SK-N-SH (cell line): ENCODE measurements at regions not wholly inside any gene's neighbourhood (a gene's known extent, or its start where the extent isn't known, plus 50 kb on each side); places are given as distances from the start of the nearest gene placed in this dataset.

Experiments
- CTCF ChIA-PET: fragments of 300-600, 350-600 bp; formaldehyde crosslinking; extraction: SDS; loops from one replicate; lab custom pipeline; 2021; lab: Yijun Ruan, JAX
- POLR2A ChIA-PET: fragments of 350-600 bp; sonication (Branson Sonifier 250); formaldehyde crosslinking; extraction: SDS; loops from one replicate; lab custom pipeline; 2020; ENCODE audit warnings: antibody characterized with exemption, inconsistent platforms; lab: Yijun Ruan, JAX
- DNase-seq: peaks from one replicate; pipeline ENCODE4 v3.0.0; 2012
- H2AFZ ChIP-seq: fragments of 200-600 bp; sonication (generic); 2 replicates; pipeline ENCODE4 v1.8.1; 2016; ENCODE audit warnings: antibody characterized with exemption, mild to moderate bottlenecking, low read depth
- H3F3A ChIP-seq: fragments of 200-600 bp; sonication (generic); replicated peaks from 2 replicates; pipeline ENCODE3; 2016; ENCODE audit warnings: antibody characterized with exemption, mild to moderate bottlenecking; ENCODE audit not compliant: insufficient read depth
- H3K27ac ChIP-seq, 2 experiments: fragments of 200-500 bp in 1 of 2; fragments of 200-600 bp in 1 of 2; sonication (Bioruptor generic) in 1 of 2; sonication (generic), shearing (Covaris generic) in 1 of 2; 2 replicates each; pipeline versions ENCODE4 v1.5.1 to v1.6.1; 2014 to 2016; ENCODE audit warnings: low read depth in 2 of 2, inconsistent platforms in 1 of 2, low read length in 1 of 2, mild to moderate bottlenecking in 1 of 2, mixed read lengths in 1 of 2
- H3K27me3 ChIP-seq: fragments of 200-600 bp; sonication (generic), shearing (Covaris generic); 2 replicates; pipeline ENCODE4 v1.6.1; 2016; ENCODE audit warnings: mixed run types; ENCODE audit not compliant: insufficient read depth
- H3K36me3 ChIP-seq, 2 experiments: fragments of 200-500 bp in 1 of 2; fragments of 200-600 bp in 1 of 2; sonication (Bioruptor generic) in 1 of 2; sonication (generic) in 1 of 2; replicated peaks in 1 of 2; 2 replicates each; pipeline versions ENCODE3 to v1.5.1; 2014 to 2016; ENCODE audit warnings: low read length in 1 of 2, mild to moderate bottlenecking in 1 of 2; ENCODE audit not compliant: insufficient read depth in 2 of 2, control insufficient read depth in 1 of 2
- H3K4me1 ChIP-seq, 2 experiments: fragments of 200-500 bp in 1 of 2; fragments of 200-600 bp in 1 of 2; sonication (Bioruptor generic) in 1 of 2; sonication (generic), shearing (Covaris generic) in 1 of 2; 2 replicates each; pipeline versions ENCODE4 v1.5.1 to v1.6.1; 2014 to 2016; ENCODE audit warnings: low read depth in 1 of 2, low read length in 1 of 2, mixed run types in 1 of 2; ENCODE audit not compliant: insufficient read depth in 2 of 2, control insufficient read depth in 1 of 2
- H3K4me2 ChIP-seq: fragments of 200-600 bp; sonication (generic), shearing (Covaris generic); 2 replicates; pipeline ENCODE4 v1.6.1; 2017; ENCODE audit warnings: mixed run types
- H3K4me3 ChIP-seq, 2 experiments: fragments of 200-500 bp in 1 of 2; fragments of 200-600 bp in 1 of 2; sonication (Bioruptor generic) in 1 of 2; sonication (generic), shearing (Covaris generic) in 1 of 2; 2 replicates each; pipeline versions ENCODE4 v1.5.1 to v1.8.1; 2014 to 2016; ENCODE audit warnings: low read depth in 2 of 2, inconsistent platforms in 1 of 2, low read length in 1 of 2, mild to moderate bottlenecking in 1 of 2, mixed read lengths in 1 of 2, moderate library complexity in 1 of 2
- H3K79me2 ChIP-seq: fragments of 200-600 bp; sonication (generic); 2 replicates; pipeline ENCODE4 v1.8.1; 2017; ENCODE audit warnings: mild to moderate bottlenecking; ENCODE audit not compliant: insufficient read depth
- H3K9ac ChIP-seq: fragments of 200-600 bp; sonication (generic); 2 replicates; pipeline ENCODE4 v1.6.1; 2017; ENCODE audit warnings: mixed run types
- H3K9me2 ChIP-seq: fragments of 200-600 bp; sonication (generic); 2 replicates; pipeline ENCODE4 v1.6.1; 2017; ENCODE audit warnings: mixed run types
- H3K9me3 ChIP-seq: fragments of 200-600 bp; sonication (generic); 2 replicates; pipeline ENCODE4 v1.6.1; 2017; ENCODE audit warnings: mixed run types, mild to moderate bottlenecking, moderate library complexity
- H4K20me1 ChIP-seq: fragments of 200-600 bp; sonication (generic); 2 replicates; pipeline ENCODE4 v1.6.1; 2017; ENCODE audit warnings: mild to moderate bottlenecking, mixed run types; ENCODE audit not compliant: insufficient read depth
- EZH2phosphoT487 ChIP-seq: fragments of 200-600 bp; sonication (generic); IDR thresholded peaks from 2 replicates; pipeline ENCODE4 v1.6.1; 2017; ENCODE audit warnings: low read depth, mixed run types, mild to moderate bottlenecking, antibody characterized with exemption, moderate library complexity, borderline replicate concordance
- FOSL2 ChIP-seq: IDR thresholded peaks from 2 replicates; pipeline ENCODE4 v1.4.0; 2012; ENCODE audit warnings: low read depth, mild to moderate bottlenecking, moderate library complexity, borderline replicate concordance
- FOXJ3 ChIP-seq: sonication (generic); formaldehyde crosslinking; IDR thresholded peaks from 2 replicates; pipeline ENCODE4 v1.5.1; 2020; ENCODE audit warnings: mild to moderate bottlenecking, missing genetic modification reagents
- FOXM1 ChIP-seq: IDR thresholded peaks from 2 replicates; pipeline ENCODE4 v1.4.0; 2012; ENCODE audit warnings: low read depth, mild to moderate bottlenecking
- GATA2 ChIP-seq: sonication (generic); formaldehyde crosslinking; IDR thresholded peaks from 2 replicates; pipeline ENCODE4 v1.5.0; 2020; ENCODE audit warnings: mild to moderate bottlenecking, missing genetic modification reagents
- IRF3 ChIP-seq: fragments of 150-350 bp; IDR thresholded peaks from 2 replicates; pipeline ENCODE4 v1.6.1; 2016; ENCODE audit warnings: mild to moderate bottlenecking, low read depth, low read length
- MXI1 ChIP-seq: IDR thresholded peaks from 2 replicates; pipeline ENCODE4 v1.6.1; 2012; ENCODE audit warnings: mild to moderate bottlenecking, low read depth, low read length, improper control_type of control experiment
- NRF1 ChIP-seq: IDR thresholded peaks from 2 replicates; pipeline ENCODE4 v1.6.1; 2012; ENCODE audit warnings: low read depth, mild to moderate bottlenecking, low read length
- RCOR1 ChIP-seq: fragments of 150-350 bp; IDR thresholded peaks from 2 replicates; pipeline ENCODE4 v1.6.1; 2017; ENCODE audit warnings: antibody characterized with exemption, low read length
- REST ChIP-seq: IDR thresholded peaks from 2 replicates; pipeline ENCODE4 v1.6.1; 2012; ENCODE audit warnings: mild to moderate bottlenecking, low read depth, low read length, moderate library complexity
- TAF1 ChIP-seq: IDR thresholded peaks from 2 replicates; pipeline ENCODE4 v1.6.1; 2012; ENCODE audit warnings: low read depth, mild to moderate bottlenecking, low read length, moderate library complexity, borderline replicate concordance
- TEAD4 ChIP-seq: IDR thresholded peaks from 2 replicates; pipeline ENCODE4 v1.4.0; 2012; ENCODE audit warnings: mild to moderate bottlenecking, borderline replicate concordance; ENCODE audit not compliant: insufficient read depth
- USF1 ChIP-seq: IDR thresholded peaks from 2 replicates; pipeline ENCODE4 v1.4.0; 2012; ENCODE audit warnings: low read depth, borderline replicate concordance
- whole genome bisulfite sequencing: methylation state at CpG from one replicate; pipeline ENCODE4 v1.1.6; 2017; ENCODE audit warnings: low lambda C conversion rate; 5-methylcytosine and 5-hydroxymethylcytosine counted together

GRCh38 chr22:26781596-26781995 is 124.2 kb downstream of the MIAT start (continued):
- TF ChIP-seq FOXJ3 (CRISPR knock-in tag) (no peak), FOXM1 (no peak), FOSL2 (no peak)

GRCh38 chr22:26783885-26784284 is 126.5 kb downstream of the MIAT start:
- Histone ChIP-seq H2AFZ (no peak overlapping the region), H3K9me2 (no peaks in the 10 kb centered on the region), H3K27me3 (no peaks in the 10 kb centered on the region), H3K4me3 (no peak overlapping the region), H3K4me2 (no peak overlapping the region), H3K9ac (no peak overlapping the region), H3K4me1 (peaks cover 0 to 13% of the 10 kb centered on the region in 2 experiments; a peak in 1 of 4 replicates), H4K20me1 (no peaks in the 10 kb centered on the region), H3K36me3 (peaks cover 2 to 5% of the 10 kb centered on the region in 2 experiments), H3K79me2 (no peaks in the 10 kb centered on the region), H3F3A (no peaks in the 10 kb centered on the region), H3K9me3 (no peaks in the 10 kb centered on the region), H3K27ac (no peak overlapping the region)
- CTCF ChIA-PET: interaction anchor here (1.0 to 1.1 kb wide), 3 partner anchors 16 to 105 kb away, joined by 3 to 5 read pairs (median 3); no protein-coding TSS in a partner anchor
- WGBS: 87% methylated on average over 18 of the region's 18 CpGs
- TF ChIP-seq GATA2 (CRISPR knock-in tag): no peak
- no peak for TF ChIP-seq EZH2phosphoT487
- POLR2A ChIA-PET: no interaction called here
- no peak for DNase-seq

- WGBS: 92% methylated on average over 6 of the region's 6 CpGs
- no peaks in the 10 kb centered on the region for H3K27me3 ChIP-seq
- no peaks in the 10 kb centered on the region for H3F3A ChIP-seq
- peaks cover 2 to 3% of the 10 kb centered on the region in 2 experiments for H3K36me3 ChIP-seq
- no peaks in the 10 kb centered on the region for H3K79me2 ChIP-seq
- ChIA-PET POLR2A (no interaction called here), CTCF (interaction anchor here (0.6 to 1.1 kb wide), 2 partner anchors 17 to 392 kb away, joined by 3 read pairs; no protein-coding TSS in a partner anchor)
- no peak overlapping the region for H3K9ac ChIP-seq
- no peak overlapping the region for H3K27ac ChIP-seq
- TF ChIP-seq IRF3 (no peak), RCOR1 (no peak)
- no peak overlapping the region for H3K4me3 ChIP-seq
- H3K9me3 ChIP-seq: no peaks in the 10 kb centered on the region
- peaks cover 0 to 10% of the 10 kb centered on the region in 2 experiments; a peak in 1 of 4 replicates for H3K4me1 ChIP-seq
- H3K9me2 ChIP-seq: no peaks in the 10 kb centered on the region
- H4K20me1 ChIP-seq: no peaks in the 10 kb centered on the region
- no peak for DNase-seq
- no peak overlapping the region for H2AFZ ChIP-seq
- no peak overlapping the region for H3K4me2 ChIP-seq
These were observed 127.4 kb downstream of the MIAT start for GRCh38 chr22:26784772-26785171.

GRCh38 chr22:26785932-26786331 is 128.5 kb downstream of the MIAT start:
- Histone ChIP-seq H3K9me3 (no peaks in the 10 kb centered on the region), H3K9me2 (no peaks in the 10 kb centered on the region), H2AFZ (no peak overlapping the region), H3K27me3 (no peaks in the 10 kb centered on the region), H3K4me1 (peaks cover 0 to 10% of the 10 kb centered on the region in 2 experiments; a peak in 1 of 4 replicates), H4K20me1 (no peaks in the 10 kb centered on the region), H3F3A (no peaks in the 10 kb centered on the region), H3K79me2 (no peaks in the 10 kb centered on the region), H3K4me3 (no peak overlapping the region), H3K4me2 (no peak overlapping the region), H3K36me3 (no peaks in the 10 kb centered on the region), H3K9ac (no peak overlapping the region), H3K27ac (no peak overlapping the region)
- 89% methylated on average over 5 of the region's 5 CpGs for WGBS
- ChIA-PET POLR2A (no interaction called here), CTCF (interaction anchor here (0.7 kb wide), 1 partner anchor 30 kb away, joined by 3 read pairs; no protein-coding TSS in a partner anchor)
- DNase-seq: no peak
- no peak for TF ChIP-seq TEAD4
- TF ChIP-seq NRF1: no peak
- TF ChIP-seq MXI1: no peak
- no peak for TF ChIP-seq TAF1
- TF ChIP-seq USF1: no peak
- no peak for TF ChIP-seq REST
- no peak for TF ChIP-seq IRF3
